H9 (cell line): ENCODE measurements at regions not wholly inside any gene's neighbourhood (a gene's known extent, or its start where the extent isn't known, plus 50 kb on each side); places are given as distances from the start of the nearest gene placed in this dataset.

ENCODE experiments used
- DNase-seq: peaks from one replicate; pipeline ENCODE4 v3.0.0-alpha.2; 2017
- H2AFZ ChIP-seq: one replicate; pipeline ENCODE4 v1.6.1; 2013; ENCODE audit warnings: mild to moderate bottlenecking, low read length, control low read depth, moderate library complexity
- H2AK5ac ChIP-seq: 2 replicates; pipeline ENCODE4 v1.6.1; 2013; ENCODE audit warnings: low read length, control low read depth, mixed read lengths; ENCODE audit not compliant: insufficient read length
- H2BK120ac ChIP-seq: one replicate; pipeline ENCODE4 v1.6.1; 2013; ENCODE audit warnings: low read depth, mild to moderate bottlenecking, low read length, control low read depth, inconsistent platforms; ENCODE audit not compliant: poor library complexity, severe bottlenecking
- H2BK12ac ChIP-seq: 2 replicates; pipeline ENCODE4 v1.6.1; 2013; ENCODE audit warnings: low read length, control low read depth, mixed read lengths, low read depth; ENCODE audit not compliant: insufficient read length
- H2BK15ac ChIP-seq: 2 replicates; pipeline ENCODE4 v1.6.1; 2013; ENCODE audit warnings: low read depth, low read length, control low read depth
- H2BK20ac ChIP-seq: one replicate; pipeline ENCODE4 v1.6.1; 2013; ENCODE audit warnings: low read depth, mild to moderate bottlenecking, low read length, control low read depth, inconsistent platforms; ENCODE audit not compliant: poor library complexity, severe bottlenecking
- H2BK5ac ChIP-seq: 2 replicates; pipeline ENCODE4 v1.6.1; 2013; ENCODE audit warnings: low read length, control low read depth, mixed read lengths; ENCODE audit not compliant: insufficient read length
- H3K14ac ChIP-seq: 2 replicates; pipeline ENCODE4 v1.6.1; 2013; ENCODE audit warnings: low read length, control low read depth; ENCODE audit not compliant: insufficient read depth
- H3K18ac ChIP-seq: 2 replicates; pipeline ENCODE4 v1.6.1; 2013; ENCODE audit warnings: low read depth, mild to moderate bottlenecking, mixed read lengths, low read length, control low read depth; ENCODE audit not compliant: insufficient read length
- H3K23ac ChIP-seq: 2 replicates; pipeline ENCODE4 v1.6.1; 2013; ENCODE audit warnings: low read length, control low read depth, mixed read lengths, low read depth; ENCODE audit not compliant: insufficient read length
- H3K23me2 ChIP-seq: 2 replicates; pipeline ENCODE4 v1.6.1; 2013; ENCODE audit warnings: low read depth, mild to moderate bottlenecking, mixed read lengths, low read length, control low read depth; ENCODE audit not compliant: insufficient read length, poor library complexity, severe bottlenecking
- H3K27ac ChIP-seq: 2 replicates; pipeline ENCODE4 v1.5.1; 2013; ENCODE audit warnings: low read length, control low read depth, mixed read lengths, low read depth; ENCODE audit not compliant: insufficient read length
- H3K27me3 ChIP-seq: 2 replicates; pipeline ENCODE4 v1.6.1; 2013; ENCODE audit warnings: low read length, control low read depth, inconsistent platforms; ENCODE audit not compliant: insufficient read depth
- H3K4ac ChIP-seq: 2 replicates; pipeline ENCODE4 v1.6.1; 2013; ENCODE audit warnings: low read depth, mild to moderate bottlenecking, control low read depth, inconsistent platforms, low read length, moderate library complexity
- H3K4me1 ChIP-seq: 2 replicates; pipeline ENCODE4 v1.6.1; 2013; ENCODE audit warnings: low read length, control low read depth, inconsistent platforms; ENCODE audit not compliant: insufficient read depth
- H3K4me2 ChIP-seq: 2 replicates; pipeline ENCODE4 v1.6.1; 2013; ENCODE audit warnings: low read length, control low read depth, mixed read lengths; ENCODE audit not compliant: insufficient read length, insufficient read depth
- H3K56ac ChIP-seq: 2 replicates; pipeline ENCODE4 v1.6.1; 2013; ENCODE audit warnings: low read depth, mild to moderate bottlenecking, mixed read lengths, low read length, control low read depth; ENCODE audit not compliant: insufficient read length
- H3K79me1 ChIP-seq: 2 replicates; pipeline ENCODE4 v1.6.1; 2013; ENCODE audit warnings: low read depth, mild to moderate bottlenecking, moderate library complexity, low read length, control low read depth, inconsistent platforms; ENCODE audit not compliant: insufficient read depth, poor library complexity, severe bottlenecking
- H3K79me2 ChIP-seq: 2 replicates; pipeline ENCODE4 v1.6.1; 2013; ENCODE audit warnings: low read length, control low read depth, inconsistent platforms; ENCODE audit not compliant: insufficient read depth
- H3K9ac ChIP-seq: 2 replicates; pipeline ENCODE4 v1.6.1; 2013; ENCODE audit warnings: low read length, control low read depth, mixed read lengths; ENCODE audit not compliant: insufficient read length; ENCODE audit errors: extremely low read depth
- H3K9me3 ChIP-seq: one replicate; pipeline ENCODE4 v1.6.1; 2013; ENCODE audit warnings: low read depth, low read length, inconsistent platforms; ENCODE audit not compliant: control insufficient read depth
- H3T11ph ChIP-seq: one replicate; pipeline ENCODE4 v1.6.1; 2013; ENCODE audit warnings: mild to moderate bottlenecking, low read length, control low read depth, inconsistent platforms
- H4K20me1 ChIP-seq: one replicate; pipeline ENCODE4 v1.6.1; 2013; ENCODE audit not compliant: control insufficient read depth, insufficient read length, insufficient read depth
- H4K5ac ChIP-seq: 2 replicates; pipeline ENCODE4 v1.6.1; 2013; ENCODE audit warnings: low read depth, mild to moderate bottlenecking, mixed read lengths, low read length, control low read depth; ENCODE audit not compliant: insufficient read length
- H4K8ac ChIP-seq: replicated peaks from 2 replicates; pipeline ENCODE4 v1.6.1; 2013; ENCODE audit warnings: low read length, control low read depth, mixed read lengths, low read depth; ENCODE audit not compliant: insufficient read length
- H4K91ac ChIP-seq: 2 replicates; pipeline ENCODE4 v1.6.1; 2013; ENCODE audit warnings: low read depth, mild to moderate bottlenecking, moderate library complexity, mixed read lengths, low read length, control low read depth; ENCODE audit not compliant: insufficient read length
- H3K27ac Mint-ChIP-seq, 3 experiments: 2 replicates in 2 of 3; 3 replicates in 1 of 3; pipeline ENCODE4 v1.8.0; 2020 to 2021; ENCODE audit warnings: mixed read lengths in 3 of 3, mild to moderate bottlenecking in 1 of 3, moderate library complexity in 1 of 3
- H3K27me3 Mint-ChIP-seq: 2 replicates; pipeline ENCODE4 v1.8.0; 2021; ENCODE audit warnings: low read depth, mild to moderate bottlenecking, moderate library complexity, mixed read lengths
- H3K36me3 Mint-ChIP-seq, 3 experiments: 2 replicates in 2 of 3; 3 replicates in 1 of 3; pipeline ENCODE4 v1.8.0; 2020 to 2021; ENCODE audit warnings: low read depth in 3 of 3, mixed read lengths in 3 of 3; ENCODE audit not compliant: insufficient read depth in 1 of 3
- H3K4me1 Mint-ChIP-seq, 2 experiments: 2 replicates each; pipeline ENCODE4 v1.8.0; 2020; ENCODE audit warnings: mixed read lengths in 2 of 2
- H3K4me3 Mint-ChIP-seq, 2 experiments: 2 replicates in 1 of 2; 3 replicates in 1 of 2; pipeline ENCODE4 v1.8.0; 2020 to 2021; ENCODE audit warnings: mild to moderate bottlenecking in 2 of 2, mixed read lengths in 2 of 2, moderate library complexity in 1 of 2
- H3K9me3 Mint-ChIP-seq, 2 experiments: 2 replicates in 1 of 2; 3 replicates in 1 of 2; pipeline ENCODE4 v1.8.0; 2020; ENCODE audit warnings: mild to moderate bottlenecking in 2 of 2, mixed read lengths in 2 of 2, moderate library complexity in 1 of 2
- WGBS: extraction: QIAGEN DNeasy Blood & Tissue Kit; methylation state at CpG from one replicate; pipeline ENCODE4 v1.1.7; 2013; ENCODE audit warnings: missing lambda C conversion rate, low lambda C conversion rate, mixed read lengths; ENCODE audit not compliant: insufficient read length; ENCODE audit errors: extremely low coverage; 5-methylcytosine and 5-hydroxymethylcytosine counted together
- TF ChIP-seq, protein P1 (sequence below): fragments of 200-600 bp; sonication (generic); conservative IDR thresholded peaks from 3 replicates; pipeline ENCODE4 v1.8.0; 2021; ENCODE audit warnings: antibody characterized with exemption, mild to moderate bottlenecking

DNA sequence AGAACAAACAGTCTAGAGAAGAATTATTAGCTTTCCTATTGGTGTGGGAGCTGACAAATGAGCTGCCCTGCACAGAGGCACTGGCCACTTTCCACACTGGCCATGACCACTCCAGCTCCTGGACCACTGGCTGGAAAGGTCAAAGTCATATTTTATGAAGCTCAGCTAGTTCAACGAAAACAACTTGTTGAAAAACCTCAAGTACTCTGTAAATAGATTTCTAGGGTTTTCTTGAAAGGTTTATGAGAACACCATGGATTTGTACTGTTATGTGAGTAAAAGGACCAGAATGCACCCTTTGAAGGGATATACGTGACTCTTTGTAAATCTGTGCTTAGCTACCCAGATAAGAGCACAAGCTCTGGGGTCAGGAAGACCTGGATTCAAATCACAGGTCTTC is 54.5 kb upstream of the FGGY start:
- Histone ChIP-seq H2BK120ac (no peak overlapping the region), H4K91ac (no peak overlapping the region), H2BK12ac (no peak overlapping the region), H2BK15ac (no peak overlapping the region), H3K14ac (no peak overlapping the region), H3K56ac (no peak overlapping the region), H3K9ac (no peak overlapping the region), H3K79me1 (no peaks in the 10 kb centered on the region), H3K27me3 (no peaks in the 10 kb centered on the region), H3K27ac (no peak overlapping the region), H2AFZ (no peak overlapping the region), H2AK5ac (no peak overlapping the region), H2BK5ac (no peak overlapping the region), H3K4me2 (no peak overlapping the region), H4K8ac (no peak overlapping the region), H3K18ac (no peak overlapping the region), H3K4me1 (peaks cover 4% of the 10 kb centered on the region; the same call in 1 of the 2 replicates), H2BK20ac (no peak overlapping the region), H3K23ac (no peak overlapping the region), H4K20me1 (no peaks in the 10 kb centered on the region), H3K4ac (no peak overlapping the region), H3K79me2 (no peaks in the 10 kb centered on the region), H3K9me3 (no peaks in the 10 kb centered on the region), H3T11ph (no peak overlapping the region), H4K5ac (no peak overlapping the region), H3K23me2 (no peaks in the 10 kb centered on the region)
- Mint-ChIP-seq H3K27me3 (peaks cover 2% of the 10 kb centered on the region; the same call in 1 of the 2 replicates), H3K4me1 (peaks cover 6 to 10% of the 10 kb centered on the region in 2 experiments), H3K27ac (no peak overlapping the region), H3K36me3 (peaks cover 0 to 13% (median 10%) of the 10 kb centered on the region in 3 experiments; a peak in 5 of 7 replicates), H3K4me3 (no peak overlapping the region), H3K9me3 (peaks cover 11 to 15% of the 10 kb centered on the region in 2 experiments; a peak in 4 of 5 replicates)
- DNase-seq = no peak
- TF ChIP-seq, protein P1, sequence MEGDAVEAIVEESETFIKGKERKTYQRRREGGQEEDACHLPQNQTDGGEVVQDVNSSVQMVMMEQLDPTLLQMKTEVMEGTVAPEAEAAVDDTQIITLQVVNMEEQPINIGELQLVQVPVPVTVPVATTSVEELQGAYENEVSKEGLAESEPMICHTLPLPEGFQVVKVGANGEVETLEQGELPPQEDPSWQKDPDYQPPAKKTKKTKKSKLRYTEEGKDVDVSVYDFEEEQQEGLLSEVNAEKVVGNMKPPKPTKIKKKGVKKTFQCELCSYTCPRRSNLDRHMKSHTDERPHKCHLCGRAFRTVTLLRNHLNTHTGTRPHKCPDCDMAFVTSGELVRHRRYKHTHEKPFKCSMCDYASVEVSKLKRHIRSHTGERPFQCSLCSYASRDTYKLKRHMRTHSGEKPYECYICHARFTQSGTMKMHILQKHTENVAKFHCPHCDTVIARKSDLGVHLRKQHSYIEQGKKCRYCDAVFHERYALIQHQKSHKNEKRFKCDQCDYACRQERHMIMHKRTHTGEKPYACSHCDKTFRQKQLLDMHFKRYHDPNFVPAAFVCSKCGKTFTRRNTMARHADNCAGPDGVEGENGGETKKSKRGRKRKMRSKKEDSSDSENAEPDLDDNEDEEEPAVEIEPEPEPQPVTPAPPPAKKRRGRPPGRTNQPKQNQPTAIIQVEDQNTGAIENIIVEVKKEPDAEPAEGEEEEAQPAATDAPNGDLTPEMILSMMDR = no peak
- no CpG with 5 or more reads among the region's 2 CpGs for WGBS
